ENCODE measurements at regions not wholly inside any gene's neighbourhood (a gene's known extent, or its start where the extent isn't known, plus 50 kb on each side); places are given as distances from the start of the nearest gene placed in this dataset.

DNA sequence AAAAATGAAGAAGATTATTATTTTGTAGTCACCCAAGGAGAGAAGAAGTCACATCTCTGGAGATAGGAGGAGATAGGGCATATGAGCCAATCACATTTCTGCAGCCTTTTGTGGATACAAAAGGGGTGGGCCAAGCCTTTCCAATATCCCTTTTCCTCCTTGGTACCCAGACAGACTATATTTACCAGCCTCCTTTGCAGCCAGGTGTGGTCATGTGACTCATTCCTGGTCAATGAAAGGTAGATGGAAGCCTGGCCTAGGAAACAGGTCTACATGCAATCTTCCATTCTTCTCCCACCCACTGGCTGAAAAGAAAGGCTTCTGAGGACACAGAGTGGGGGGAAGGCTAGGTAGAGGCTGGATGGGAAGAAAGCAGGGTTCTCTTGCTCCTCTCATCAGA lies 58.1 kb upstream of the ERG start:
- no peak for DNase-seq (ENCODE audit: low read depth)

- no peak for DNase-seq (ENCODE audit: low read depth)
These were observed 62.9 kb upstream of the ERG start for GRCh38 chr21:38561205-38561604.

DNA sequence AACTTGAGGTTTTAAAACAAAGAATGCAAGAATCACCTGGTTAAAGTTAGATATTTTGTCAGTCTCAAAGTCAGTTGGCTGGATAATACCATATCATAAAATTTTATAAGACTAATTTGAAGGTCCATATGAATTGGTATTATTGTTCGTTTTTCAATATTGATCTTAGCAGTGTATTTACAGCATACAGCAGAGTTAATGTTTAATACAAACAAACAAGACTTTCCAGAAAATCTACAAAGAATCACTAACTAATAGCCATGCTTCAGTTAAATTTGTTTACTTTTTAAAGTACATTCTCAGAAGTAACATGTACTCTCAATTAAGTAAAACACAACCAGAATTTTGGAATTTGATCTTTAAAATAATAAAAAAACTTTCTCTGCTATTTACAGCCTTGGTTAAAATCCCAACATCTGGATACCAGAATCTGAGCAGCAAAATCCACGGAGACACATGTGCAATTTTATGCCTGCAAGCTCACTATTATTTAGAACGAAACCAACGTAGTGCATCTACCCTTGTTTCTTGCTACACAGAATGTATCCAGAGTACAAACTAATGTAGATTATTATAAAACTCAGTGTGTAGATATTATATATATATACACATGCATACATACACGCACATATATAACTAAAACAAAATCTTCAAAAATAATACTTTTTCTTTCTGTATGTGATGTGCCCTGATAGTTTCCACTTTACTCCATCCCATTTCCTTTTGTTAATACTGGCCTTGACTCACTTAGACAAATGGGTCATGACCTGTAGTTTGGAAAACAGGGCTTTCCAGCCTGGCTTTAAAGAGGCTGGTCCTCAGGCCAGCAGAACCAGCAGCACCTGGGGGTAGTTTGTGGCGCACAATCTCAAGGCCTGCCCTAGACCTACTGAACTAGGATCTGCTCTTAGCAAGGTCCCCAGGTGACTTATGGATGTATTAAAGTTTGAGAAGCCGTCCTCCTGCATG lies 63.6 kb upstream of the ERG start:
- no peak for DNase-seq (ENCODE audit: low read depth)

GRCh38 chr21:38567335-38567969 lies 69.2 kb upstream of the ERG start:
- peak; percentile 29 for DNase-seq (ENCODE audit: low read depth)

- no peak for DNase-seq (ENCODE audit: low read depth)
These were observed 69.7 kb upstream of the ERG start for GRCh38 chr21:38567970-38568360.

GRCh38 chr21:38569733-38570132 lies 71.5 kb upstream of the ERG start:
- DNase-seq (ENCODE audit: low read depth) = no peak

DNA sequence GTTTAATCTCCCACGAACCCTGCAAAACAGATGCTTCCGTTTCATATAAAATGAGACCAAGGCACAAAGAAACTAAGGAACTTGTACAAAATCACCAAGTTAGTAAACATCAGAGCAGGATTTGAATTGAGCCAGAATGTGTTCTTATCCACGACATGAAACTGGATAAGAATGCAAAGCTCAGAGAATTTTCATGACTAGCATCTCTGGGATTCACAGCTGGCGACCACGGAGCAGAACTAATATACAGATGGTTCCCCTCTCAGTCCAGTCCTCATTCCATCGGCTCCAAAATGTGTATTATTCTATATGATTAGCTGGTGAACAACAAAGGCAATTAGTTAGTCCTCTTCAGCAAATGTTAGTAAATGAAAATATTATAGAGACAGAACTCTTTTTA lies 72.3 kb upstream of the ERG start:
- DNase-seq (ENCODE audit: low read depth) = no peak

DNA sequence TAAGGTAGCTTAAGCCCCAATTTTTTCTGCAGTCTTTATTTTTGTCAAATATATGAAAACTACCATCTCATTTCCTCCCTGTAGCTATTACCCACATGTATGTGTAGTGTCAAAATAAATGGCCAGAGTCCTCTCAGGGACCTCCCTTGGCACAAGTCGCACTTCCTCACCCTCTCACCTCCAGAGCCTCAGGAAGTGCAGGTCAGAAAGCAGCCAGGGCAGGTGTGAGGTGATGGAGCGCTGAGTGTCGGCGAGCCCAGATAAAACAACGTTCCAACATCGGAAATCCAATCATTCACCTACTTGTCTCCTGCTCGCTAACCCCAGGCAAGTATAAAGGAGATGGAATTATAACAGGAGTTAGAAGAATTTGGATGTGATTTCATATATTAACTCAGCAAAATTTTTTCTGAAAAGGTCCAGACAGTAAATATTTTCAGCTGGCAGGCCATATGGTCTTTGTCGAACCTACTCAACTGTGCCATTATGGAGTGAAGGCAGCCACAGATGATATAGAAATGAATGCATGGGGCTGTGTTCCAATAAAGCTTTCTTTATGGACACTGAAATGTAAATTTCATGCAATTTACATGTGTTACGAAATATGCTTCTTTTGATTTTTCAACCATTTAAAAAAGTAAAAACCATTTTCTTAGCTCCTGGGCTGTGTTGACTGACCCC lies 76.8 kb upstream of the ERG start:
- no peak for DNase-seq (ENCODE audit: low read depth)

GRCh38 chr21:38577887-38578286 lies 79.6 kb upstream of the ERG start:
- DNase-seq (ENCODE audit: low read depth) = no peak

- no peak for DNase-seq (ENCODE audit: low read depth)
These were observed 92.4 kb upstream of the ERG start for GRCh38 chr21:38590449-38591217.

DNA sequence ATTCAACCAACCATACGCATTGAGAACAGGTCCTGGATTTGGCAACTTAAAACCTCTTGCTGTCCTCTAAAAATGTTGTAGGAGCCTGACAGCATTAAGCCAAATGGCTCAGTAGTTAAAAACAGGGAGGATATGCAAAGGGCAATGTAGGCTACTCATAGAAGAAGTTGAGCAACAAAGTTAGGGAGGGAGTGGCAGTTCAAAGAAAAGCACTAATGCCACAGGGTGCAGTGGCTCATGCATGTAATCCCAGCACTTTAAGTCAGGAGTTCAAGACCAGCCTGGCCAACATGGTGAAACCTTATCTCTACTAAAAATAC lies 92.9 kb upstream of the ERG start:
- no peak for DNase-seq (ENCODE audit: low read depth)

GRCh38 chr21:38596264-38597042 lies 98.2 kb upstream of the ERG start:
- peak; percentile 2 for DNase-seq (ENCODE audit: low read depth)

GRCh38 chr21:38597421-38597820 lies 99.1 kb upstream of the ERG start:
- peak; percentile 26 for DNase-seq (ENCODE audit: low read depth)

GRCh38 chr21:38598413-38598812 lies 100.1 kb upstream of the ERG start:
- no peak for DNase-seq (ENCODE audit: low read depth)

DNA sequence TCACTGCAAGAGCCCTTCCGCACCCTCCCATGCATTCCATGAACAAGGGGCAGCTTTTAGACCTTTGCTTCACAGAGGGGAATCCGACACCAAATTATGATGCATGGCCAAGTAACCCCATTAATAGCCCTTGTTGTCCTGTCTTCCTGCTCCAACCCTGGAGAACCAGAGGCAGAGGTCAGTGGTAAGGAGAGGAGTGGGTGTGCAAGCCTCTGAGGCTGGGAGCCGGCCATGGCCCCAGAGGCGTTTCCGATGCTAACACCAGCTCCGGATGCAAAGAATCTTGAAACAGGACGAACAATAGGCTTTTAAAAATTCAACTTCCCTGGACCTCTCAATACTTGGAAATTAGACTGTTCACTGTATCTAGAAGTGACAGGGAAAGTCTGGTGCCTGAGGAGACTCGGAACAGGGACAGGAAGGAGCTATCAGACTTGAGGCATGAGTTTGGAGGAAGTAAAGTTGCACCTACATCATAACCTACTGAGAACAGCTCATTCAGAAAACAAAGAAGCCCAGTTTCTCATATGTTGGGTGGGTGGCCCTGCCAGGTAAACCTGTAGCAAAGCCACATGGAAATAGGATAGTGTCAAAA lies 101.2 kb upstream of the ERG start:
- DNase-seq (ENCODE audit: low read depth) = no peak

DNA sequence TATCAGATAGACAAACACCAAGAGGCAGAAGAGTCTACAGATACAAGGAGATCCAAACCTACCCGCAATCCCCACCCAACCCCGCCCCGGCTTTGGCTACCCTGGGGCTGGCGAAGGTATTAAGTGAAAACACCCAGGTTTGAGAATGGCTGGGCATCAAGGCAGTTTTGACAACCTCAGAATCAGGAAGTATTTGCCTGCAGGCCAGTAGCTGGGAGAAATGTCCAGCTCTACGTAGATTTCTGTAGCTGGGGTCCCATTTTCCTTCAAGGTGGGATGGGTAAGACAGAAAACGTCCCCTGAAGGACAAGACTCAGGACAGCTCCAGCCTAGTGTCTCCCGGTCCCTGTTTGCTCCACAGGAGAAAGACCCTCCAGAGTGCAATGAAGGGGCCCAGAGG lies 101.8 kb upstream of the ERG start:
- DNase-seq (ENCODE audit: low read depth) = no peak

DNA sequence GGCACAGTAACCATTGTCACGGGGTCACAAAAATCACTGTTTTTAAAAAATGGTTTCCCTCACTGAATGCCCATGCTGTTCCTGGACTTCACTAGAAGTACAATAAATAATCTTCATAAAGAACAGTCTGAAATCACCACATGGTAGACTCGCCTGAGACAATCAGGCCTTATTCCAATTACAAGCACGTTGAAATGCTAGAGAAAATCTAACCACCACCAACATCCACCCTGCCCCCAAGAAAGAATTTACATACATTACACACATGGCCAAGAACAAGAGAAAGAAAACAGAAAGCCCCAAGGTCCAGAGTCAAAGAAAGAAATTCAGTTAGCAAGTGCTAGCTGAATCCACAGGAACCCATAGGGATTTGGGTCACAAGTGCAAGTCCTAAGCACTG lies 107.0 kb upstream of the ERG start:
- DNase-seq (ENCODE audit: low read depth) = no peak

DNA sequence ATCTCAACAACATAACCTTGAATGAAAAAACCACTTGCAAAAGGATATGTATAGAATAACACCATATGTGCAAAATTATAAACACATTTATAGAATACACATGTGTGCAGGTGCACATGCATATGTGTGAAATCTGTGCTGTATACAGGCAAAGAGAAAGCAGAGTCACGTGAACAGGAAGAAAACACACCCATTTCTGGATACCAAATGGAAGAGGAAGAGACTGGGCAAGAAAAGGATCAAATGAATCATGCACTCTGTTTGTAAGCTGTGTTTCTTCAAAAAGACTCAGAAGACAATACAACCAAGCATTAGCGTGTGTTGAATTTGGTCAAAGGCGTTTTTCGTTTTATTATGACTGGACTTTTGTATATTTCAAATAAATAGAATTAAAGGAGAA lies 111.3 kb upstream of the ERG start:
- no peak for DNase-seq (ENCODE audit: low read depth)

DNA sequence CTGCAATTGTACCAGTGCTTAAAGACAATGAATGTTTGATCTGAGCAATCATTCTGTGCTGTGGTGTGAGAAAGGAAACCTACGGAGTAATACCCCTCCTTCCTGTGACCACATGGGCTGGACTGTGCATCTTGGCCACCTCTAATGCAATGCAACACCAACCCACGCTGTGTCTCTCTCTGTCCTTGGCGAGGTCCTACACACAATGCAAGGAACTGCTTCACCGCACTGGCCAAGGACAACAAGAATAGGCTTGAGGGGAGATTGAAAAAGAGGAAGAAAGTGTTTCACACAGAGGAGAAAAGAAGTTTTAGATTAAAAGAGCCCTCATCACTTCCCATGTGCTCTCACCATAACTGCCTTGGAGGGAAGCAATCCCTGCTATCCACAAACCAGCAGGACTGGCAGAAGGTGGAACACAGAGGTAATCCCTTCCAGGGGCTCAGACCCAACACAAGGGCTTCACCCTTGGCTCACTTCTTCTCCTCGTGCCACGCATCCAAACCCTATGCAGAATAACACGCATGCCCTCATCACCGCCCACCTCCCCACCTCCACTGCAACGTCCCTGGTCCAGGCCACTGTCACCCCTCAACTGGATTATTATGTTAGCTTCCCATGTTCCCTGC lies 112.5 kb upstream of the ERG start:
- no peak for DNase-seq (ENCODE audit: low read depth)

- DNase-seq (ENCODE audit: low read depth) = no peak
These were observed 113.0 kb upstream of the ERG start for GRCh38 chr21:38611277-38611676.

All from LHCN-M2 (cell line).